IMR-90 (cell line): ENCODE measurements at regions not wholly inside any gene's neighbourhood (a gene's known extent, or its start where the extent isn't known, plus 50 kb on each side); places are given as distances from the start of the nearest gene placed in this dataset.

Experiments
- ATAC-seq: fragments of 200-7000 bp; cut with Tn5 transposase; 2 replicates; pipeline ENCODE4 v1.9.1; 2020; ENCODE audit warnings: low read depth, mild to moderate bottlenecking, moderate library complexity
- BruUV-seq: library from RNA; stranded (reverse); fragments of 400-500 nt; replicated peaks from 2 replicates; lab custom pipeline; 2021; lab: Mats Ljungman, UMichigan
- CTCF ChIA-PET: fragments of 300-600 bp; formaldehyde crosslinking; extraction: SDS; loops from one replicate; lab custom pipeline; 2021; ENCODE audit warnings: antibody characterized with exemption; lab: Yijun Ruan, JAX
- POLR2A ChIA-PET: fragments of 300-600 bp; sonication (Branson Sonifier 250); formaldehyde crosslinking; loops from one replicate; lab custom pipeline; 2022; ENCODE audit warnings: antibody characterized with exemption; ENCODE audit not compliant: unreplicated experiment; lab: Charles Lee
- DNase-seq: peaks from one replicate; pipeline ENCODE4 v3.0.0; 2013
- H2AFZ ChIP-seq: replicated peaks from 2 replicates; pipeline ENCODE3; 2013; ENCODE audit warnings: low read length, mild to moderate bottlenecking; ENCODE audit not compliant: poor library complexity
- H2AK5ac ChIP-seq: 2 replicates; pipeline ENCODE4 v1.6.1; 2013; ENCODE audit warnings: low read depth, low read length, inconsistent platforms
- H2AK9ac ChIP-seq: replicated peaks from 2 replicates; pipeline ENCODE3; 2013; ENCODE audit warnings: mild to moderate bottlenecking, low read depth, low read length, moderate library complexity; ENCODE audit not compliant: poor library complexity
- H2BK120ac ChIP-seq: 2 replicates; pipeline ENCODE4 v1.6.1; 2013; ENCODE audit warnings: low read depth, low read length, inconsistent platforms
- H2BK15ac ChIP-seq: 3 replicates; pipeline ENCODE4 v1.6.1; 2013; ENCODE audit warnings: low read depth, low read length, inconsistent platforms
- H2BK20ac ChIP-seq: 2 replicates; pipeline ENCODE4 v1.6.1; 2013; ENCODE audit warnings: low read depth, mild to moderate bottlenecking, inconsistent platforms, low read length, moderate library complexity
- H2BK5ac ChIP-seq: 2 replicates; pipeline ENCODE4 v1.6.1; 2013; ENCODE audit warnings: mild to moderate bottlenecking, low read depth, low read length, inconsistent platforms; ENCODE audit not compliant: poor library complexity, severe bottlenecking
- H3K14ac ChIP-seq: replicated peaks from 2 replicates; pipeline ENCODE4 v1.6.1; 2013; ENCODE audit warnings: low read depth, low read length, inconsistent platforms
- H3K18ac ChIP-seq: 2 replicates; pipeline ENCODE4 v1.6.1; 2013; ENCODE audit warnings: low read depth, low read length, control low read depth
- H3K23ac ChIP-seq: 2 replicates; pipeline ENCODE4 v1.6.1; 2013; ENCODE audit warnings: low read depth, low read length, inconsistent platforms
- H3K27ac ChIP-seq: 2 replicates; pipeline ENCODE4 v1.5.1; 2013; ENCODE audit warnings: mild to moderate bottlenecking, control low read depth, low read length; ENCODE audit not compliant: insufficient read depth
- H3K27me3 ChIP-seq: 2 replicates; pipeline ENCODE4 v1.6.1; 2013; ENCODE audit warnings: low read length; ENCODE audit not compliant: control insufficient read depth, insufficient read depth
- H3K36me3 ChIP-seq: 2 replicates; pipeline ENCODE4 v1.6.1; 2013; ENCODE audit warnings: low read length, mixed read lengths; ENCODE audit not compliant: control insufficient read depth, insufficient read depth
- H3K4ac ChIP-seq: 2 replicates; pipeline ENCODE4 v1.6.1; 2013; ENCODE audit warnings: low read depth, low read length, inconsistent platforms
- H3K4me1 ChIP-seq: 2 replicates; pipeline ENCODE4 v1.6.1; 2013; ENCODE audit warnings: low read length, mixed read lengths; ENCODE audit not compliant: control insufficient read depth, insufficient read depth
- H3K4me2 ChIP-seq: 2 replicates; pipeline ENCODE4 v1.6.1; 2013; ENCODE audit warnings: low read depth, mild to moderate bottlenecking, control low read depth, low read length, moderate library complexity
- H3K4me3 ChIP-seq: 2 replicates; pipeline ENCODE4 v1.5.1; 2013; ENCODE audit warnings: low read depth, mild to moderate bottlenecking, control low read depth, low read length, moderate library complexity; ENCODE audit not compliant: insufficient read depth
- H3K56ac ChIP-seq: 2 replicates; pipeline ENCODE4 v1.6.1; 2013; ENCODE audit warnings: low read length, inconsistent platforms; ENCODE audit not compliant: insufficient read depth; ENCODE audit errors: extremely low read depth
- H3K79me1 ChIP-seq, 2 experiments: 2 replicates each; pipeline ENCODE4 v1.6.1; 2013; ENCODE audit warnings: low read length in 2 of 2, inconsistent platforms in 1 of 2, low read depth in 1 of 2
- H3K9ac ChIP-seq: 2 replicates; pipeline ENCODE4 v1.6.1; 2013; ENCODE audit warnings: low read depth, low read length, control low read depth
- H3K9me1 ChIP-seq: 2 replicates; pipeline ENCODE4 v1.6.1; 2013; ENCODE audit warnings: low read length, inconsistent platforms; ENCODE audit not compliant: insufficient read depth
- H3K9me3 ChIP-seq: 2 replicates; pipeline ENCODE4 v1.6.1; 2013; ENCODE audit warnings: low read length; ENCODE audit not compliant: control insufficient read depth, insufficient read depth
- H4K20me1 ChIP-seq: 2 replicates; pipeline ENCODE4 v1.6.1; 2013; ENCODE audit warnings: low read length, inconsistent platforms; ENCODE audit not compliant: insufficient read depth
- H4K5ac ChIP-seq: 2 replicates; pipeline ENCODE4 v1.6.1; 2013; ENCODE audit warnings: mild to moderate bottlenecking, low read depth, low read length, control low read depth
- H4K8ac ChIP-seq, 2 experiments: 2 replicates each; pipeline ENCODE4 v1.6.1; 2013; ENCODE audit warnings: low read depth in 2 of 2, low read length in 2 of 2, control low read depth in 1 of 2, inconsistent platforms in 1 of 2
- H4K91ac ChIP-seq: 2 replicates; pipeline ENCODE4 v1.6.1; 2013; ENCODE audit warnings: low read depth, low read length, inconsistent platforms; ENCODE audit not compliant: insufficient read depth
- NFE2L2 ChIP-seq: fragments of 150-350 bp; IDR thresholded peaks from 2 replicates; pipeline ENCODE4 v1.6.1; 2016; ENCODE audit warnings: low read depth, mild to moderate bottlenecking, low read length
- POLR2A ChIP-seq: IDR thresholded peaks from 2 replicates; pipeline ENCODE4 v1.6.1; 2012; ENCODE audit warnings: mild to moderate bottlenecking, low read depth, low read length
- SMC3 ChIP-seq: fragments of 150-350 bp; IDR thresholded peaks from 2 replicates; pipeline ENCODE4 v1.6.1; 2016; ENCODE audit warnings: low read depth, mild to moderate bottlenecking, antibody characterized with exemption, low read length, moderate library complexity
- WGBS, 2 experiments: methylation state at CpG; one replicate each; pipeline versions ENCODE4 v1.1.5 to v1.1.7; 2013; ENCODE audit warnings: missing lambda C conversion rate in 2 of 2; ENCODE audit not compliant: insufficient read length in 1 of 2; ENCODE audit errors: extremely low coverage in 2 of 2; 5-methylcytosine and 5-hydroxymethylcytosine counted together
- dilution Hi-C: fragments of 300-500 bp; cut with HindIII; formaldehyde crosslinking; loops from one replicate; pipeline ENCODE4 v1.14.3; 2018; ENCODE audit warnings: low sequenced_read_pairs; ENCODE audit not compliant: unreplicated experiment
- in situ Hi-C: fragments of 300-500 bp; cut with MboI; formaldehyde crosslinking; loops from 3 replicates; pipeline ENCODE4 v1.14.3; 2019; ENCODE audit warnings: low sequenced_read_pairs, inconsistent platforms, mixed read lengths
- intact Hi-C: fragments of 100-400 bp; cut with micrococcal nuclease; formaldehyde crosslinking; loops from 2 replicates; pipeline ENCODE4 v1.10.0; 2022
- TF ChIP-seq, protein P1 (sequence below): fragments of 150-350 bp; IDR thresholded peaks from 2 replicates; pipeline ENCODE4 v1.6.1; 2017; ENCODE audit warnings: mild to moderate bottlenecking, antibody characterized with exemption, low read length, low read depth

- BruUV-seq, result no TSS peak
- H3K4me1 ChIP-seq, result peaks cover 2% of the 10 kb centered on the region; the same call in 1 of the 2 replicates
- no peak overlapping the region for H4K5ac ChIP-seq
- no CpG with 5 or more reads among the region's 3 CpGs for WGBS, 2 experiments
- H2AFZ ChIP-seq, result no peak overlapping the region
- no peak overlapping the region for H3K9ac ChIP-seq
- no peak overlapping the region for H3K18ac ChIP-seq
- no peak overlapping the region for H3K14ac ChIP-seq
- H3K23ac ChIP-seq, result no peak overlapping the region
- H3K4me2 ChIP-seq, result no peak overlapping the region
- H3K4ac ChIP-seq, result no peak overlapping the region
- ATAC-seq, result no peak
- H4K20me1 ChIP-seq, result no peaks in the 10 kb centered on the region
- no peak overlapping the region for H4K8ac ChIP-seq
- TF ChIP-seq, protein P1, sequence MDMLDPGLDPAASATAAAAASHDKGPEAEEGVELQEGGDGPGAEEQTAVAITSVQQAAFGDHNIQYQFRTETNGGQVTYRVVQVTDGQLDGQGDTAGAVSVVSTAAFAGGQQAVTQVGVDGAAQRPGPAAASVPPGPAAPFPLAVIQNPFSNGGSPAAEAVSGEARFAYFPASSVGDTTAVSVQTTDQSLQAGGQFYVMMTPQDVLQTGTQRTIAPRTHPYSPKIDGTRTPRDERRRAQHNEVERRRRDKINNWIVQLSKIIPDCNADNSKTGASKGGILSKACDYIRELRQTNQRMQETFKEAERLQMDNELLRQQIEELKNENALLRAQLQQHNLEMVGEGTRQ, result no peak
- TF ChIP-seq SMC3 (no peak), POLR2A (no peak), NFE2L2 (no peak)
- H4K91ac ChIP-seq, result no peak overlapping the region
- H2BK120ac ChIP-seq, result no peak overlapping the region
- H3K36me3 ChIP-seq, result no peaks in the 10 kb centered on the region
- no peak overlapping the region for H2AK9ac ChIP-seq
- no peaks in the 10 kb centered on the region for H3K9me1 ChIP-seq
- in situ Hi-C loops (no loop called here), intact Hi-C loops (no loop called here), dilution Hi-C loops (loop anchor here (25.0 kb wide), 1 partner anchor 263 kb away; no protein-coding TSS in a partner anchor)
- POLR2A ChIA-PET, result interaction anchor here (0.6 kb wide), 1 partner anchor 170 kb away, joined by 5 read pairs; no protein-coding TSS in a partner anchor
- H3K56ac ChIP-seq, result no peak overlapping the region
- no peak overlapping the region for H3K4me3 ChIP-seq
- no peak for DNase-seq
- H3K27ac ChIP-seq, result no peak overlapping the region
- no peak overlapping the region for H2AK5ac ChIP-seq
- H2BK20ac ChIP-seq, result no peak overlapping the region
- H3K9me3 ChIP-seq, result no peaks in the 10 kb centered on the region
- H2BK5ac ChIP-seq, result no peak overlapping the region
- no peaks in the 10 kb centered on the region for H3K79me1 ChIP-seq
- H3K27me3 ChIP-seq, result peaks cover 11% of the 10 kb centered on the region
- H2BK15ac ChIP-seq, result no peak overlapping the region
- CTCF ChIA-PET, result interaction anchor here (1.0 to 1.2 kb wide), 3 partner anchors 9 to 117 kb away, joined by 3 to 7 read pairs (median 3); no protein-coding TSS in a partner anchor
Measured at GRCh38 chr18:59050661-59051057, 89.0 kb upstream of the SEC11C start.
